NCI-H526 (cell line): ENCODE measurements at regions not wholly inside any gene's neighbourhood (a gene's known extent, or its start where the extent isn't known, plus 50 kb on each side); places are given as distances from the start of the nearest gene placed in this dataset.

Experiments
- DNase-seq, 2 experiments: peaks; one replicate each; lab custom pipeline; 2025; lab: John Stamatoyannopoulos, UW

- DNase-seq = no peak
Observed at GRCh38 chr14:61108496-61109141, 127.6 kb downstream of the SLC38A6 start.

GRCh38 chr14:61107869-61108493 lies 126.9 kb downstream of the SLC38A6 start:
- DNase-seq = no peak

GRCh38 chr14:61106959-61107641 lies 126.1 kb downstream of the SLC38A6 start:
- peak in 1 of 2 experiments; percentile 17 for DNase-seq

DNA sequence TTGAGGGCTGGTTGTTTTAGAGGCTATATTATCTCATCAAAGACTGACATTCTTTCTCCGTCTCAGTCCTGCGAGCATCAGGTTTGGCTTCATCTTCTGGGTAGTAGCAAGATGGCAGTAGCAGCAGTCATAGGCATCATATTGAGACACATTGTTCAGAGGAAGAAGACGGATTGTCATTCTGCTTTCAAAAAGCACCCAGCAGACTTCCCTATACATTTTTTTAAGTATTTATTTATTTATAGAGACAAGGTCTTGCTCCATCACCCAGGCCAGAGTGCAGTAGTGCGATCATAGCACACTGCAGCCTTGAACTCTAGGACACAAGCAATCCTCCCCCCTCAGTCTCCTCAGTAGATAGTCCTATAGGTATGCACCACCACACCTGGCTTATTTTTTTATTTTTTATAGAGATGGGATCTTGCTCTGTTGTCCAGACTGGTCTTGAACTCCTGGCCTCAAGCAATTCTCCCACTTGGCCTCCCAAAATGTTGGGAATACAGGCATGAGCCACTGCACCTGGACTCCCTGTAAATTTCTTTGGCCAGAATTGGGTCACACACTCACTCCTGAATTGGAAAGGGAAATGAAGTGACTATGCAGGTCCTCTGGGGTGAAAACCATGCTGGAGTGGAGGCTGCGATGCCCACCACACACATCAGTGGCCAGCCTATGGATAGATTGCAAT lies 125.4 kb downstream of the SLC38A6 start:
- no peak for DNase-seq

- no peak for DNase-seq
Observed at GRCh38 chr14:61104358-61104757, 123.3 kb downstream of the SLC38A6 start.

GRCh38 chr14:61103541-61104339 lies 122.7 kb downstream of the SLC38A6 start:
- no peak for DNase-seq

DNA sequence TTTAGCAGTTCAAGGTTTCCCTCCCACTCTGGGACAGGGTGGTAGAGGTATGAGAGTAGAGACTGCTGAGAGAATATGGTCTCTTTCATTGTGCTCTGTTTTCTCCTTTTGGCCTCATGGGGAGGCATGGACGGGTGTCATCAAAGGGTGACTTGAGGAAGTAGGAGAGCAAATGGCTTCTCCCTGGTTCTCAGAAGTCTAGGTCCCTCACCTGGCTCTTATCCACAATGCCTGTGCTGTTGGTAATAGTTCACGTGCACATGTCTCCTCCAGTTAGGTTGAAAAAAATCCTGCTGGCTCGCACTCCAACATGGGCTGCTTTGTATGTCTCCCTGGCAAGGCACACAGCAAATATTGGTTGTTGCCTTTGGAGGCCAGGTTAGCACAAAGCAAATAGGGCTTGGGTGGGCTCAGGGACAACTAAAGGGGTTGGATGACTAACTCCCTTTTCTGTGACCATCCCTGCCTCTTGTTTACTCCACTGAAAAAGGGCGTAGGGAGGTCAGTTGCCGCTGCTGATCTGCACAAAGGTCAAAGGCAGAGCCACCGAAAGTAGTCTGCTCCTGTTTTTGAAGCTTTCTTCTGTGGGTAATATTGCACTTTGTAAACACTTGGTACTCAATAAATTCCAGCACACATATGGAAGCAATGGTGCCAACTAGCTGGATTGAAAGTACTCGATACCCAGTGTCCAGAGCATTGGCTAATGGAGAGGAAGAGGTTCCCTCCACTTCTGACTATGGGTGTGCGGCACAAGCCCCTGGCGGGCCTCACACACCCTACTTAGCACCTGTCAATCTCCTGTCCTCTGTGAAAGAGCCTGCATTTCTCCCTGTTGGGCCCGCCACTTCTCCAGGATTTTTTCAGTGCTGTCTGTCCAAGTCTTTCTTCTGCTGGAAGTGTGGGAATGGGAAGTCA lies 121.8 kb downstream of the SLC38A6 start:
- no peak for DNase-seq
